ENCODE measurements at regions not wholly inside any gene's neighbourhood (a gene's known extent, or its start where the extent isn't known, plus 50 kb on each side); places are given as distances from the start of the nearest gene placed in this dataset.

DNA sequence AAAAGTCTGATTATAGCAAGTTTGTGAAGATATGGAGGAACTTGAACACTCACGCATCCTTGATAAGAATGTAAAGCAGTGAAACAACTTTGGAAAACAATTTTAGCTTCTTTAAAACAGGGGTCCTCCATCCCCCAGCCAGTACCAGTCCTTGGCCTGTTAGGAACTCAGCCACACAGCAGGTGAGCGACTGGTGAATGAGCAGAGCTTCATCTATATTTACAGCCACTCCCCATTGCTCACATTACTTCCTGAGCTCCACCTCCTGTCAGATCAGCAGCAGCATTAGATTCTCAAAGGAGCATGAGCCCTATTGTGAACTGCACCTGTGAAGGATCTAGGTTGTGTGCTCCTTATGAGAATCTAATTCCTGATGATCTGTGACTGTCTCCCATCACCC lies 530.3 kb upstream of the PRKX start:
- DNase-seq (ENCODE audit: low spot score) = no peak

DNA sequence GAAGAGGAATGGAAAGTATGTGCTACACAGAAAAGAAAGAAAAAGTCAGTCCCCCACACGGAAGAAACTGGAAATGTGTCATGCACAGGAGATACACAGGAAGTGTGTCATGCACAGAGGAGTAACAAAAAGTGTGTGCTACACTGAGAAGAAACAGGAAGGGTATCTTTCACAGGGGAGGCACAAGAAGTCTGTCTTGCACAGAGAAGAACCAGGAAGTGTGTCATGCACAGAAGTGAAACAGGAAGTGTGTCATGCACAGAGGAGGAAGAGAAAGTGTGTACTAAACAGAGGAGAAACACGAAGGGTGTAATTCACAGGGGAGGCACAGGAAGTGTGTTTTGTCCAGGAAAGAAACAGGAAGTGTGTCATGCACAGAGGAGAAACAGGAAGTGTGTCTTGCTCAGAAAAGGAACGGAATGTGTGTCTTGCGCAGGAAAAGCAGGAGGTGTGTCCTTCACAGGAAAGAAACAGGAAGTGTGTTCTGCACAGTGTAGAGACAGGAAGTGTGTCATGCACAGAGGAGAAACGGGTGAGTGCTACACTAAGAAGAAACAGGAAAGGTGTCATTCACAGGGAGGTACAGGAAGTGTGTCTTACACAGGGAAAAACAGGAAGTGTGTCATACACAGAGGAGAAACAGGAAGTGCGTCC lies 527.2 kb upstream of the PRKX start:
- DNase-seq (ENCODE audit: low spot score) = no peak

DNA sequence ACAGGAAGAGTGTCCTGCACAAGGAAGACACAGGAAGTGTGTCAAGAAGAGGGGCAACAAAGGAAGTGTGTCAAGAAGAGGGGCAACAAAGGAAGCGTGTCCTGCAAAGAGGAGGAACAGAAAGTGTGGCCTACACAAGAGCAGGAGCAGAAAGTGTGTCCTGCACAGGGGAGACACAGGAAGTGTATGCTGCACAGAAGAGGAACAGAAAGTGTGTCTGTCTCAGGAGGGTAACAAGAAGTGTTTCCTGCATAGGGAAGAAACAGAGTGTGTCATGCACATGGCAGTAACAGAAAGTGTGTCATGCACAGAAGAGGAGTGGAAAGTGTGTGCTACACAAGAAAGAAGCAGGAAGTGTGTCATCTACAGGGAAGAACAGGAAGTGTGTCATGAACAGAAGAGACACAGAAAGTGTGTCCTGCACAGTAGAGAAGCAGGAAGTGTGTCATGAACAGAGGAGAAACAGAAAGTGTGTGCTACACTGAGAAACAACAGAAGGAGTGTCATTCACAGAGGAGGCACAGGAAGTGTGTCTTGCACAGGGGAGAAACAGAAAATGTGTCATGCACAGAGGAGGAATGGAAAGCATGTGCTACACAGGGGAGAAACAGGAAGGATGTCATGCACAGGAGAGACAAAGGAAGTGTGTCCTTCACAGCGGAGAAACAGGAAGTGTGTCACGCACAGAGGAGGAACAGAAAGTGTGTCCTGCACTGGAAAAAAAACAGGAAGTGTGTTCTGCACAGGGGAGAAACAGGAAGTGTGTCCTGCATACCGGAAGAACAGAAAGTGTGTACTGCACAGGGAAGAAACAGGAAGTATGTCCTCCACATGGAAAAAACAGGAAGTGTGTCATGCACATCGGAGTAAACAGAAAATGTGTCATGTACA lies 526.4 kb upstream of the PRKX start:
- no peak for DNase-seq (ENCODE audit: low spot score)

DNA sequence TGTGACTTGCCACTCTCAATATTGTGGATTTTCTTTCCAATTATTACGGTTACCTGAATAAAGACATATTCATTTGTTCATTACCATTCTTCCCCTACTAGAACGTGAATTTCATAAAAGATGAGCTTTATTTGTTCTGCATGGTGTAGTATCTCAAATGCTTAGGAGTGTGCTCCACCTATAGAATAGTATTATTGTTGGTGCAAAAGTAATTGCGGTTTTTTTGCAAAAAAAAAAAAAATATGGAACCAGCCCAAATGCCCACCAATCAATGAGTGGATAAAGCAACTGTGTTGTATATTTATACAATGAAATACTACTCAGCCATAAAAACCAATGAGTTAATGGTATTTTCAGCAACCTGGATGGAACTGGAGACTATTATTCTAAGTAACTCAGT lies 525.5 kb upstream of the PRKX start:
- DNase-seq (ENCODE audit: low spot score) = no peak

DNA sequence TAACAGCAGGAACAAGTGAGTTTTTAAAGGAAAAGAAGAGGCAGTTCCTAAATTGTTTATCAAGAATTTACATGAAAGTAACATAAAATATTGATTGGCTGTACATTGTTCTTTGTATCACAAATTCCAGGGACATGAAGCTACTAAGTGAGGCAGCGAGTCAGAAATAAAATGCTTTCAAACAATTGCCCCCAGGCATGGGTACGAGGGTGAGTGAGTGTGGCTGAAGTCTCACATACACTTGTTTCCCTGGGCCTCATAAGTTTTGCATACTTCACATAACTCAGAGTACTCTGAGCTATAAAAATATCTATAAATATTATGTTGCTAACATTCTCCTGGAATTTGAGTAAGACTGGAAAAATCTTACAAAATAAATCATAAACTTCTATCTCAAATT lies 511.6 kb upstream of the PRKX start:
- no peak for DNase-seq (ENCODE audit: low spot score)

DNA sequence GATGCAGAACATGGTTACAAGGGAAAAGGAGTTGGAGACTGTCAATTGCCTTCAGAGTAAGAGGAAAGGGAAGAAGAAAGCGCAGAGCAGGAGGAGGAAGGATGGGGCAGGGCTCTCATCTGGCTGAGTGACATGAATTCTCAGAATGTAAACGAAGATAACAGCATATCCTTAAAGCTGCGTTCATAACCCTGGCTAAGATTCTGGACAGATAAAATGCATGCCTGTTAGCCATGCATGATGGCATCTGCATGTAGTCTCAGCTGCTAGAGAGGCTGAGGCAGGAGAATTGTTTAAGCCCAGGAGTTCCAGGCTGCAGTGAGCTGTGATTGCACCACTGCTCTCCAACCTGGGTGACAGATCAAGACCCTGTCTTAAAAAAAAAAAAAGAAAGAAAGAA lies 493.5 kb upstream of the PRKX start:
- no peak for DNase-seq (ENCODE audit: low spot score)

DNA sequence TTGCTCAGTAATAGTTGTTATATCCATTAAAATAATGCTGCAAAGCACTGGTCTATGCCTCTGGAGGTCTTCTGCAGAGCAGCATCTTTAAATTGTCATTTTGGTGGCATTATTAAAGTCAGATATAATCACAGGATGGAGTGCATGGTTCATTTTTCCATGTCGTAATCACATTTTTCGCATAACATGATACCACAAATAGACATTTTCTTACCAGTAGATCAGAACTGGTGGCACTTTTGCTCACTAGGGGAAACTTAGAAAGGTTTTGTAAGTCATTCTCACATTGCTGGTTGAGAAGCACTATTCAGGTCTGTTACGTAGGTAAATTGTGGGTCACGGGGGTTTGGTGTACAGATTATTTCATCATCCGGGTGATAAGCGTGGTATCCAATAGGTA lies 484.5 kb upstream of the PRKX start:
- DNase-seq (ENCODE audit: low spot score) = no peak

DNA sequence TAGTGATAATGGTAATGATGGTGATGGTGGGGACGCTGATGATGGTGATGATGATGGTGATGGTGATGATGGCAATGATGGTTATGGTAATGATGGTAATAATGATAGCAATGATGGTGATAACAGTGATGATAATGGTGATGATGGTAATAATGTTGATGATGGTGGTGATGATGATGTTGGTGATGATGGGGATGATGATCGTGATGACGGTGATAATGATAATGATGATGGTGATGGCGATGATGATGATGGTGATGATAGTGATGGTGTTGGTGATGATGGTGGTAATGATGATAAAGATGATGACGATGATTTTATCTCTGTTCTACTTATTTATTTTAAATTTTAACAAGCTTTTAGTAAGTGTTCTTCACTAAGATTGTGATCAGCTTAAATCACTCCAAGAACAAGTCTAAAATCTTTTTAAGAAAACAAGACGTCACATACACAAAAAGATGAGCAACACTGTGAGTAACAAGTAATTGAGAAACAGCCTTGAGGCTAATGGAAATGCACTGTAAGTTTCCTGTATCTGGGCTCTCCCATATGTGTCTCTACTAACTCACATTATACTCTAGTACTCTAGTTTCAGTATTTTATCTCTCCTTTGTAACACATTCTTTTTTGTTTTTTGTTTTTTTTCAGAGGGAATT lies 480.2 kb upstream of the PRKX start:
- DNase-seq (ENCODE audit: low spot score) = no peak

DNA sequence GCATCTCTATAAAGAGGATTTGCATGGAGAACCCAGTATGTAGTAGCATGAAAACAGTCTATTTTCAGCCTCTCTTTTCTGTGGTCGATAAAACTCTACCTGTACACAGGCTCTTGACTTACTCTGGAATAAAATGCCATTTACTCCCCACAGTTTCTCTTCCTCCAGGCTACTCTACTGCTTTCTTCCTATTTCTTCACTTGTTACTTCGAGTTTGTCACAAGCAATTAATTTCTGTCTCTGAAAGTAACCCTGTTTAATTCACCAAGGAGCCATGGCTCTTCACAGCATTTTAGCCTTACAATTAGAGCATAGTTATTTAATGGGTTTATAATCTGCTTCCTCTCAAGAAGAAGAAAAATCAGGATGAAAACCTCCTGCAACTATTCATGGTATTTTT lies 472.9 kb upstream of the PRKX start:
- no peak for DNase-seq (ENCODE audit: low spot score)

DNA sequence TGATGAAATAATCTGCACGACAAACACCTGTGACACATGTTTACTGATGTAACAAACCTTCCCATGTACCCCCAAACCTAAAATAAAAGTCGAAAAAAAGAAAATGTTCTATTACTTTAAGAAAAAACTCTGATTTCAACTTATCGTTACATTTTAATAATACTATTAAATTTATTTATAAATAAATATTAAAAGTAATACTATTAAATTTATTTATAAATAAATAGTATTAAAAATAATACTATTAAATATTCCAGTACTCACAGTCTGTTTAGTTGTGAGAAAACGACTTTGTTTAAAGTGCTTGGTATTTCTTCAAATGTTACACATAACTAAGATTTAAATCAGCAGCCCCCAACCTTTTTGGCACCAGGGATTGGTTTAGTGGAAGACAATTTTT lies 471.6 kb upstream of the PRKX start:
- no peak for DNase-seq (ENCODE audit: low spot score)

DNA sequence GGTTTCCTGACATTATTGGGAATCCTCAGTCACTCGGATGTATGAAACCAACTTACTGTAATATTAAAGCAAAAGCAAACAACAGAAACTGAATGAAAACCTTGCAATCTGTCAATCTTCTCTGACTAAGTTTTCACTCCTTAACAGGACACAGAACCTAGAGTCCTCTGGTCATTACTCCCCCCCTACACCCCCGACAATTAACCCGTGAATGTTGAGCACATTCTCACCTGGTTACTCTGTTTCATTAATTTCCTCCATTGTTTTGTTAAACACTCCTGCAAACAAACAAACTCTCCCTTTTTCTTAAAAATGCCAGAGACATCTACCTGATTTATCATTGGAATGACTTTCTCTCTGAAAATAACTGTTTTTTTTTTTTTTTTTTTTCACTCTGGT lies 469.0 kb upstream of the PRKX start:
- no peak for DNase-seq (ENCODE audit: low spot score)

DNA sequence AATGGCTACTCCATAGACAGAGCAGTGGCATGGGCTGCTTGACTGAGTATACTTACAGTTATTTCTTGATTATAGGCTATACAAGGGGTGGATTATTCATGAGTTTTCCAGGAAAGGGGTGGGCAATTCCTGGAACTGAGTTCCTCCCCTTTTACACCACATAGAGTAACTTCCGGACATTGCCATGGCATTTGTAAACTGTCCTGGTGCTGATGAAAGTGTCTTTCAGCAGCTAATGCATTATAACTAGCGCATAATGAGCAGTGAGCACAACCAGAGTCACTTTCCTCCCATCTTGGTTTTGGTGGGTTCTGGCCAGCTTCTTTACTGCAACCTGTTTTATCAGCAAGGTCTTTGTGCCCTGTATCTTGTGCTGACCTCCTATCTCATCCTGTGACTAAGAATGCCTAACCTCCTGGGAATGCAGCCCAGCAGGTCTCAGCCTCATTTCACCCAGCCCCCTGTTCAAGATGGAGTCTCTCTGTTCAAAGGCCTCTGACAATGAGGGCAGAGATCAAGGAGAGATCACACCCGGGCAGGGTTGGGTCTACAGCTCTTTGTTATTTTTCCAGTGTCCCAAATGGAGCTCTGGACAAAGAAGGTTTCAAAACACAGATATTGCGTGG lies 468.4 kb upstream of the PRKX start:
- DNase-seq (ENCODE audit: low spot score) = no peak

DNA sequence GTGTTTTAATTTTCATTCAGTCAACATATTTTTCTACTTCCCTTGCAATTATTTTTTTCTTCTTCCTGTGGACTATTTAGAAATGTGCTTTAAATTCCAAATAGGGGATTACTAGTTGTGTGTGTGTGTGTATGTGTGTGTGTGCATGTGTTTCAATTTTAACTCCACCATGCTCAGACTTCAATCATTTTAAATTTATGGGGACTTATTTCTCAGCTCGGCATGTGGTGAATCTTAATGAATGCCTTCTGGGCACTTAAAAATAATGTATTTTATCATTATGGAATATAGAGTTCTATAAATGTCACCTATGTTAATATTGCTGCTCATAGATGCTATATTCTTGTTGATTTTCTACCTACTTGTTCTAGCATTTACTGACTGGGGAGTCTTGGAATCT lies 465.6 kb upstream of the PRKX start:
- no peak for DNase-seq (ENCODE audit: low spot score)

DNA sequence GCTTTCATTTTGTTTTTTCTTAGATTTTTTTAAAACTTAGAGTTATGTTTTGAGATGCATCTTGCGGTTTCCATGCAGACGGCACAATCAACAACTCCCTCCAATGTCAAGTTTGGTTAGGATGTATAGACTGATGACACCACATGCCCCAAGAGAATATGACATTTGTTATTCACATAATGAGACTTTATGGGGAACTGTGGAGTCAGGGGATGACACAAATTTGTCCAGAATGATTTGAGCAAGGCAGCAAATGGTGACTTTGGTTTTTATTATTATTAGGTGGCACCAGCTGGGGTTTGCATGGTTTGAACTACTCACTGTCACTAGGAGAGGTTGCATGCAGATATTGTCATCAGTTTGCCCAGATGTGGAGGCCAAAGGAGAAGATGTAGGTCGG lies 461.8 kb upstream of the PRKX start:
- no peak for DNase-seq (ENCODE audit: low spot score)

DNA sequence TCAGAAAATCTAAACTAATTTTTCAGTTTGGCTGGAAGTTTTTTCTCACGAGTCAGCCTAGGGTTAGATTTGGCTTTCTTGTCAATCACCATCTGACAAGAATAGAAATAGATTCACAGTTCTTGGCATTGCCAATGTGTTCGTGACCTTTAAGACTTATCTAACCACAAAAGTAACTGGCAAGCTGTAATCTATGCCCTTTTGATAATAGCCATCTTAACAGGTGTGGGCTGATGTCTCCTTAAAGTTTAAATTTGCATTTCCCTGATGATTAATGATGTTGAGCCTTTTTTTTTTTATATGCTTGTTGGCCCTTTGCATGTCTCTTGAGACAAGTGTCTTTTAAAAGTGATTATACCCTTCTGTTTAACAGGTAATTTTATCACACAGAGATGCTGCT lies 460.3 kb upstream of the PRKX start:
- DNase-seq (ENCODE audit: low spot score) = no peak

DNA sequence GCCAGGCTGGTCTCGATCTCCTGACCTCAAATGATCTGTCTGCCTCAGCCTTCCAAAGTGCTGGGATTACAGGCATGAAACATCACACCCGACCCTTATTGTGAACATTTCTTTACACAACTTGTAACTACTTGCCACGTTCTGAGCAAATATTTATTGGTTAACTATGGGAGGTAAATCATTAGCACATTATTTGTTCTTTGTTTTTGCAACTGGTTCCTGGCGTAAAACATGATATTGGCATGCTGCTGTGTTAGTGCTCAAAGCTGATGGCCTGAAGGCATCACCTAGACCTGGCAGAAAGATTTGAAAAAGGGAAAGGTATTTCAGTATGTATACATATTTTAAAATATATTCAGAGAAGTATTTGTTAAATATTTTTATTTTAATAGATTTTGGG lies 438.3 kb upstream of the PRKX start:
- no peak for DNase-seq (ENCODE audit: low spot score)

DNA sequence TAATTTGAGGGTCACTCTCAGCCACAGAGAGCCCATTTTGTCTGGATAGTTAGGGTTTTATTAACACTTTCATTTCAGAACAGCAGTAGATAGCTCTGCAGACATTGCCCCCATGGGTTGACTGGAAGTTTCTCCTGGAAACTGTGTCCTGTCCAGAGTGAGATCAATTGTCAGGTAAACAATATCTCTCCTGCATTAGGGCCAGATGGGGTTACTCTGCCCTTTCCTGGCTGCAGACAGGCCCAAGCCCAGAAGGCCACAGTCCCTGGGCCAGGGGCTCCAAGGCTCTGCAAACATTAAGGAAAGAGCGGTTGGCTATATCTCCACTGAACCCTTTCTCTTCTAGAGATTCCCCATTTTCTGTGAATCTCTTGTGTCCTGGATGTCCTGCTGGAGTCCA lies 436.8 kb upstream of the PRKX start:
- DNase-seq (ENCODE audit: low spot score) = no peak

DNA sequence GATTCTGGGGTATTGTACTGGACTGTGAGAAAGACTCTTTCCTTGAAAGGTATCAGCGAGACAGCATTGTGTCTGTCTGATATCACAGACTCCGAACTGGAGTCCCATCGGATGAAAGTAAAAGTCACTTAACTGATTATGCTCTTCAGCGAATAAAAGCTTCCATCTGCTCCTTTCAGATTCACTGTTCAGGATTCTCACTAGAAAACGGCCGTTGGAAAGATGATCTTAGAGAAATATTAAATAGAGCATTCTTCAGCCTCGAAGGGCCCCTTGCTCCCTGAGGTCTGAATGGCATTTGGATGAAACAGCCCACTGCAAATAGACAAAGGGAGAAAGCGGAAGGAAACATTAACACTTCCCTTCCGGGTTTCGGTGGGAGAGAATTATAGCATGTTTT lies 416.2 kb upstream of the PRKX start:
- DNase-seq (ENCODE audit: low spot score) = no peak

DNA sequence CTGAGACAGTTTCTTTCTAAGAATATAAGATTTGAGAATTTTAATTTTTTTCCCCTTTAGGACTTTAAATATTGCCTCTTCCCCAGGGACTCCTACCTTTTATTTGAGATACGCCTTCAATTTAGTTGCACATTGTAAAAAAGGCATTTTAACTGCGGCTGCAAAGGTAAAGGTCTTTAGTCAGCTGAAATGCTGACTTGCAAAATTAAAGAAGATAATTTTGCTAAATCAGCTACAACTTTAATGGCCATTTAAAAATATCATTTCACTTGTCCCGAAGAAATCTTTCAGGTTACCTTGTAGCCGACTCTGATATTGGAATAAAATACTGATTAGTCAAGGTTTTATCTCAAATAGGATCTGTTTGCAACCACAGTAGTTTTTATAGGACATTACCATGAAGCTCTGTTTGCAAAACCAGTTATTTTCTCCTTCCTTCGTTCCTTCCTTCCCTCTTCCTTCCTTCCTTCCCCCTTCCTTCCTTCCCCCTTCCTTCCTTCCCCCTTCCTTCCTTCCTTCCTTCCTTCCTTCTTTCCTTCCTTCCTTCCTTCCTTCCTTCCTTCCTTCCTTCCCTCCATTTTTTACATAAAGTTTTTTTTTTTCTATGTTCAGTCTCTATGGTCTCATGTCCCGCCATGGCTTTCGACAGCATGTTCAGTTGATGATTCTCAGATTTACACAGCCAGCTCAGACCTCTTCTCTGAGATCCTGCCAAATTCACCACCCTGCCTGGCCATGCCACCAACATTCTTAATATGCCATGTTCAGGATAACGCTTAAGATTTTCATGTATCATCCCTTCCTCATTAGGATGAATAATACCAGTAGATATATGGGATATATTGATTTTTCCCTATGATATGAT lies 405.4 kb upstream of the PRKX start:
- no peak for DNase-seq (ENCODE audit: low spot score)

DNA sequence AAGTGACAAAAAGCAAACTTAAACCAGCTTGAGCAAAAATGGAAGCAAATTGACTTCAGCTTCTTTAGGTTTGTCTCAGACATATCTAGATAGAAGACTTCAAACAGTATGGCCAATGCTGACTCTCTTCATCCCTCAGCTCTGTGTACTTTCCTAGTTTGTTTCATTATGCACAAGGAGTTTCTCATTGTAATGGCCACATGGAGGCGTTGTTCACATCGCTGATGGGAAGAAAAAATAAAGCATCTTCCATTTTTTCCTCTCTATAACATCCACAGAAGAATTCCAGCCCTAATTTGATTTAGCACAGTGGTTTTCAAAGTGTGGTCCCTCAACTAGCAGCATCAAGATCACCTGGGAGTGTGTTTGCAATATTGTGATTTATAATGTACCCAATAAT lies 397.5 kb upstream of the PRKX start:
- no peak for DNase-seq (ENCODE audit: low spot score)

DNA sequence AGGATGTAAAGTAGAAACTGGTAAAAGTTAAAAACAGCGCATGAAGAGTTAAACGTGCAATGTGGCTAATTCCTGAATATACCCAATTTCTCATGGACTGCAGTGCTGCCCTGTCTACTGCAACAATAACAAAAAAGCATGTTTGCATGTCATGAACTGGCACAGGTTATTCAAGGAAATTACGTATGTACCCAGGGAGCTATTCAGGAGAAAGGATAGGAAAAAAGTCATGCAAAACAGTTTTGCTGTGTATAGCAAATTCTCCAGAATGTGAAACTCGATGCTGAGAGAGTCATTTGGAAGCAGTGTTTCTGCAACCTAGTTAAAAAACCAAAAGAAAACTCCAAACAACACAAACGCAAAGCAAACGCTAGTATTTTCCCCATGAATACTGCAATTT lies 381.5 kb upstream of the PRKX start:
- no peak for DNase-seq (ENCODE audit: low spot score)
